CD4-positive, alpha-beta memory T cell (primary cell): ENCODE measurements at regions not wholly inside any gene's neighbourhood (a gene's known extent, or its start where the extent isn't known, plus 50 kb on each side); places are given as distances from the start of the nearest gene placed in this dataset.

Experiments
- CTCF ChIA-PET: fragments of 350-600 bp; sonication (Branson Sonifier 250); formaldehyde crosslinking; loops from one replicate; lab custom pipeline; 2021; ENCODE audit warnings: inconsistent platforms; ENCODE audit not compliant: partially characterized antibody; lab: Charles Lee
- POLR2A ChIA-PET: fragments of 350-600 bp; sonication (Branson Sonifier 250); formaldehyde crosslinking; loops from one replicate; lab custom pipeline; 2021; ENCODE audit not compliant: partially characterized antibody; lab: Charles Lee
- DNase-seq, 5 donors: peaks; one replicate each; pipeline versions ENCODE4 v3.0.0 to v3.0.0-alpha.2; 2020 to 2022; ENCODE audit warnings: mixed read lengths in 1 of 5
- H3K27ac ChIP-seq: one replicate; pipeline ENCODE4 v1.7.0; 2013; ENCODE audit warnings: low read depth, low read length
- H3K27me3 ChIP-seq: 2 replicates; pipeline ENCODE4 v1.7.0; 2013; ENCODE audit warnings: mild to moderate bottlenecking, low read length, moderate library complexity; ENCODE audit not compliant: insufficient read depth
- H3K36me3 ChIP-seq: 2 replicates; pipeline ENCODE4 v1.7.0; 2013; ENCODE audit warnings: mild to moderate bottlenecking, low read length, moderate library complexity; ENCODE audit not compliant: insufficient read depth
- H3K4me1 ChIP-seq: 2 replicates; pipeline ENCODE4 v1.7.0; 2013; ENCODE audit warnings: mild to moderate bottlenecking, low read length, moderate library complexity; ENCODE audit not compliant: insufficient read depth
- H3K4me3 ChIP-seq, 2 donors: one replicate each; pipeline ENCODE4 v1.7.0; 2013; ENCODE audit warnings: low read length in 2 of 2, mild to moderate bottlenecking in 1 of 2
- H3K9me3 ChIP-seq, 2 donors: one replicate each; pipeline ENCODE4 v1.7.0; 2013; ENCODE audit warnings: low read length in 2 of 2, control low read depth in 1 of 2; ENCODE audit not compliant: control insufficient read depth in 1 of 2
- H3K27ac Mint-ChIP-seq, 7 donors: one replicate each; pipeline ENCODE4 v1.8.0; 2020 to 2021; ENCODE audit warnings: mixed read lengths in 7 of 7, mild to moderate bottlenecking in 6 of 7, inconsistent platforms in 3 of 7, moderate library complexity in 3 of 7
- H3K27me3 Mint-ChIP-seq, 2 donors: one replicate each; pipeline ENCODE4 v1.8.0; 2020 to 2021; ENCODE audit warnings: mixed read lengths in 2 of 2
- H3K36me3 Mint-ChIP-seq, 2 donors: one replicate each; pipeline ENCODE4 v1.8.0; 2020 to 2021; ENCODE audit warnings: mixed read lengths in 2 of 2, inconsistent platforms in 1 of 2, mild to moderate bottlenecking in 1 of 2
- H3K4me1 Mint-ChIP-seq, 4 donors: one replicate each; pipeline ENCODE4 v1.8.0; 2020 to 2021; ENCODE audit warnings: mixed read lengths in 4 of 4, mild to moderate bottlenecking in 1 of 4
- H3K4me3 Mint-ChIP-seq, 8 donors: one replicate each; pipeline ENCODE4 v1.8.0; 2020 to 2021; ENCODE audit warnings: mixed read lengths in 8 of 8, mild to moderate bottlenecking in 7 of 8, moderate library complexity in 6 of 8, inconsistent platforms in 3 of 8
- H3K9me3 Mint-ChIP-seq, 8 donors: one replicate each; pipeline ENCODE4 v1.8.0; 2020 to 2021; ENCODE audit warnings: mixed read lengths in 8 of 8, mild to moderate bottlenecking in 5 of 8, inconsistent platforms in 3 of 8, moderate library complexity in 1 of 8
- intact Hi-C: fragments of 100-400 bp; cut with micrococcal nuclease; formaldehyde crosslinking; loops from one replicate; pipeline ENCODE4 v1.15.1; 2023

GRCh38 chr21:43298546-43299440 lies 128.1 kb downstream of the SIK1 start:
- H3K36me3 Mint-ChIP-seq = no peaks in the 10 kb centered on the region
- H3K9me3 ChIP-seq = no peaks in the 10 kb centered on the region
- H3K4me1 ChIP-seq = no peaks in the 10 kb centered on the region
- H3K27ac Mint-ChIP-seq = no peak overlapping the region
- DNase-seq = no peak
- H3K27me3 ChIP-seq = no peaks in the 10 kb centered on the region
- no peak overlapping the region for H3K4me3 ChIP-seq
- no peak overlapping the region for H3K27ac ChIP-seq
- intact Hi-C loops = no loop called here
- no peaks in the 10 kb centered on the region for H3K36me3 ChIP-seq
- peaks cover 0 to 13% (median 5%) of the 10 kb centered on the region in 8 donors for H3K9me3 Mint-ChIP-seq
- H3K4me3 Mint-ChIP-seq = no peak overlapping the region
- H3K4me1 Mint-ChIP-seq = no peaks in the 10 kb centered on the region
- H3K27me3 Mint-ChIP-seq = peaks cover 4 to 14% of the 10 kb centered on the region in 2 donors
- POLR2A ChIA-PET = no interaction called here
- CTCF ChIA-PET = no interaction called here

- ChIA-PET POLR2A (no interaction called here), CTCF (no interaction called here)
- Histone ChIP-seq H3K27me3 (no peaks in the 10 kb centered on the region), H3K36me3 (no peaks in the 10 kb centered on the region), H3K4me3 (no peak overlapping the region), H3K4me1 (no peaks in the 10 kb centered on the region), H3K9me3 (no peaks in the 10 kb centered on the region), H3K27ac (no peak overlapping the region)
- peaks cover 6 to 16% of the 10 kb centered on the region in 2 donors for H3K27me3 Mint-ChIP-seq
- no peaks in the 10 kb centered on the region for H3K36me3 Mint-ChIP-seq
- no peak overlapping the region for H3K27ac Mint-ChIP-seq
- no peaks in the 10 kb centered on the region for H3K4me1 Mint-ChIP-seq
- intact Hi-C loops = no loop called here
- no peak overlapping the region for H3K4me3 Mint-ChIP-seq
- H3K9me3 Mint-ChIP-seq = peaks cover 0 to 13% (median 5%) of the 10 kb centered on the region in 8 donors
- DNase-seq = no peak
Observed at GRCh38 chr21:43297989-43298388, 128.9 kb downstream of the SIK1 start.

- Histone ChIP-seq H3K27me3 (no peaks in the 10 kb centered on the region), H3K4me3 (no peak overlapping the region), H3K36me3 (no peaks in the 10 kb centered on the region), H3K27ac (no peak overlapping the region), H3K9me3 (no peaks in the 10 kb centered on the region), H3K4me1 (no peaks in the 10 kb centered on the region)
- Mint-ChIP-seq H3K9me3 (peaks cover 0 to 13% (median 5%) of the 10 kb centered on the region in 8 donors), H3K4me1 (no peaks in the 10 kb centered on the region), H3K27me3 (peaks cover 6 to 16% of the 10 kb centered on the region in 2 donors), H3K4me3 (no peak overlapping the region), H3K27ac (no peak overlapping the region), H3K36me3 (no peaks in the 10 kb centered on the region)
- POLR2A ChIA-PET = no interaction called here
- intact Hi-C loops = no loop called here
- DNase-seq = no peak
- CTCF ChIA-PET = no interaction called here
Observed at GRCh38 chr21:43297391-43297981, 128.7 kb downstream of the CRYAA start.

- H3K27me3 Mint-ChIP-seq = peaks cover 6 to 16% of the 10 kb centered on the region in 2 donors
- Histone ChIP-seq H3K27ac (no peak overlapping the region), H3K27me3 (no peaks in the 10 kb centered on the region), H3K4me3 (no peak overlapping the region), H3K9me3 (no peaks in the 10 kb centered on the region), H3K4me1 (no peaks in the 10 kb centered on the region), H3K36me3 (no peaks in the 10 kb centered on the region)
- H3K4me3 Mint-ChIP-seq = no peak overlapping the region
- no peak overlapping the region for H3K27ac Mint-ChIP-seq
- no peaks in the 10 kb centered on the region for H3K36me3 Mint-ChIP-seq
- no peaks in the 10 kb centered on the region for H3K4me1 Mint-ChIP-seq
- ChIA-PET POLR2A (no interaction called here), CTCF (interaction anchor here (1.2 kb wide), 1 partner anchor 27 kb away, joined by 3 read pairs; no protein-coding TSS in a partner anchor)
- peaks cover 0 to 13% (median 5%) of the 10 kb centered on the region in 8 donors for H3K9me3 Mint-ChIP-seq
- intact Hi-C loops = no loop called here
- DNase-seq = no peak
Observed at GRCh38 chr21:43295066-43295958, 126.5 kb downstream of the CRYAA start.

- no peaks in the 10 kb centered on the region for H3K27me3 ChIP-seq
- H3K4me1 Mint-ChIP-seq = no peaks in the 10 kb centered on the region
- no peak overlapping the region for H3K4me3 Mint-ChIP-seq
- H3K9me3 Mint-ChIP-seq = peaks cover 0 to 16% (median 5%) of the 10 kb centered on the region in 8 donors
- no peak overlapping the region for H3K27ac ChIP-seq
- intact Hi-C loops = no loop called here
- no peaks in the 10 kb centered on the region for H3K4me1 ChIP-seq
- H3K4me3 ChIP-seq = no peak overlapping the region
- DNase-seq = no peak
- no peaks in the 10 kb centered on the region for H3K9me3 ChIP-seq
- CTCF ChIA-PET = interaction anchor here (0.7 to 1.2 kb wide), 2 partner anchors 9 to 26 kb away, joined by 3 read pairs; no protein-coding TSS in a partner anchor
- H3K36me3 ChIP-seq = no peaks in the 10 kb centered on the region
- POLR2A ChIA-PET = no interaction called here
- H3K27me3 Mint-ChIP-seq = peaks cover 6 to 16% of the 10 kb centered on the region in 2 donors
- H3K36me3 Mint-ChIP-seq = no peaks in the 10 kb centered on the region
- no peak overlapping the region for H3K27ac Mint-ChIP-seq
Observed at GRCh38 chr21:43294194-43294902, 125.5 kb downstream of the CRYAA start.

GRCh38 chr21:43292866-43293142 lies 124.0 kb downstream of the CRYAA start:
- no peak overlapping the region for H3K27ac ChIP-seq
- H3K4me3 ChIP-seq = no peak overlapping the region
- no peak overlapping the region for H3K4me3 Mint-ChIP-seq
- intact Hi-C loops = no loop called here
- POLR2A ChIA-PET = no interaction called here
- peaks cover 6 to 12% of the 10 kb centered on the region in 2 donors for H3K27me3 Mint-ChIP-seq
- H3K9me3 Mint-ChIP-seq = peaks cover 0 to 18% (median 6%) of the 10 kb centered on the region in 8 donors
- CTCF ChIA-PET = no interaction called here
- peaks cover 0 to 2% (median under 1%) of the 10 kb centered on the region in 4 donors for H3K4me1 Mint-ChIP-seq
- H3K9me3 ChIP-seq = no peaks in the 10 kb centered on the region
- no peak overlapping the region for H3K27ac Mint-ChIP-seq
- H3K36me3 Mint-ChIP-seq = no peaks in the 10 kb centered on the region
- no peaks in the 10 kb centered on the region for H3K36me3 ChIP-seq
- no peaks in the 10 kb centered on the region for H3K4me1 ChIP-seq
- no peaks in the 10 kb centered on the region for H3K27me3 ChIP-seq
- DNase-seq = no peak
